ENCODE measurements at regions not wholly inside any gene's neighbourhood (a gene's known extent, or its start where the extent isn't known, plus 50 kb on each side); places are given as distances from the start of the nearest gene placed in this dataset.

DNA sequence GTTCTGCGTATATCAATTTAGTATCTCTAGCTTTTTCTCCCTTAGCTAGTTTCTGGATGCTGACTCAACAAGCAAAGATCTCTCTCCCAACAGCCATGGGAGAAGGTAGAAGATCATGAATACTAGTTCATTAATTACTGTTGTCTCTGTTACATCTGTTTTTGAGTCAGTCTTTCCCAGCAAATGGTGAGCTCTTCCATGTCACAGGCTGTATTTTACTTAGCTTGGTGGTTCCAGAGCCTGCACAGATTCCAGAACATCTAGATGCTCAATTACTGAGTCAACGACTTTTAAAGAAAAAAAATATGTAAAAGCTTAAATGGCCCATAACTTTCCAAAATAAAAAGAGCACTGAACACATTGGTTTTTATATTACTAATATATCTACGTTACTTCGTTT, 307.2 kb downstream of the NSG2 start:
- in situ Hi-C loops (cut with MboI; ENCODE audit: low pct_unique_long_range_greater_than_20kb, low sequenced_read_pairs, unreplicated experiment) = no loop called here
- TF ChIP-seq, protein P1, sequence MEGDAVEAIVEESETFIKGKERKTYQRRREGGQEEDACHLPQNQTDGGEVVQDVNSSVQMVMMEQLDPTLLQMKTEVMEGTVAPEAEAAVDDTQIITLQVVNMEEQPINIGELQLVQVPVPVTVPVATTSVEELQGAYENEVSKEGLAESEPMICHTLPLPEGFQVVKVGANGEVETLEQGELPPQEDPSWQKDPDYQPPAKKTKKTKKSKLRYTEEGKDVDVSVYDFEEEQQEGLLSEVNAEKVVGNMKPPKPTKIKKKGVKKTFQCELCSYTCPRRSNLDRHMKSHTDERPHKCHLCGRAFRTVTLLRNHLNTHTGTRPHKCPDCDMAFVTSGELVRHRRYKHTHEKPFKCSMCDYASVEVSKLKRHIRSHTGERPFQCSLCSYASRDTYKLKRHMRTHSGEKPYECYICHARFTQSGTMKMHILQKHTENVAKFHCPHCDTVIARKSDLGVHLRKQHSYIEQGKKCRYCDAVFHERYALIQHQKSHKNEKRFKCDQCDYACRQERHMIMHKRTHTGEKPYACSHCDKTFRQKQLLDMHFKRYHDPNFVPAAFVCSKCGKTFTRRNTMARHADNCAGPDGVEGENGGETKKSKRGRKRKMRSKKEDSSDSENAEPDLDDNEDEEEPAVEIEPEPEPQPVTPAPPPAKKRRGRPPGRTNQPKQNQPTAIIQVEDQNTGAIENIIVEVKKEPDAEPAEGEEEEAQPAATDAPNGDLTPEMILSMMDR (IDR thresholded peaks at IDR 0.05; ENCODE audit: extremely low read depth, insufficient read depth, missing control alignments) = no peak
- no peak for DNase-seq (ENCODE audit: low spot score)

DNA sequence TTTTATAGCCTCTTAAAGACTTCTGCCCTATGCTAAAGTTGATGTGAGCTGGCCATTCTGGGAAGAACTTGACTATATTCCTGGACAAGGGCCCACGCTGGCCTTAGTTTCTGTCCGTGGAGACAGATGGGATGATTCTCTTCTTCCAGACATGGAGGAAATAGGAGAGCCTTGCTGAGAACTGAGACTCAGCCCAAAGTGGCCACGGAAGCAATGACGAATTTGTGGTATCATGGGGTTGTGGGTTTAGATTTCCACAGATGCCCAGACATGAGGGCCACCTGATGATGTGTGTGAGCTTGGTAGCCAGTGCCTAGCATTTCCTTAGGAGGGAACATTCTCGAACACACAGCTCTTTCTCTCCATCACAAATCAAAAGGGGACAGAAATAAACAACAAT, 309.1 kb downstream of the NSG2 start:
- no peak for DNase-seq (ENCODE audit: low spot score)
- TF ChIP-seq, protein P1 (IDR thresholded peaks at IDR 0.05; ENCODE audit: extremely low read depth, insufficient read depth, missing control alignments) = no peak
- in situ Hi-C loops (cut with MboI; ENCODE audit: low pct_unique_long_range_greater_than_20kb, low sequenced_read_pairs, unreplicated experiment) = no loop called here

DNA sequence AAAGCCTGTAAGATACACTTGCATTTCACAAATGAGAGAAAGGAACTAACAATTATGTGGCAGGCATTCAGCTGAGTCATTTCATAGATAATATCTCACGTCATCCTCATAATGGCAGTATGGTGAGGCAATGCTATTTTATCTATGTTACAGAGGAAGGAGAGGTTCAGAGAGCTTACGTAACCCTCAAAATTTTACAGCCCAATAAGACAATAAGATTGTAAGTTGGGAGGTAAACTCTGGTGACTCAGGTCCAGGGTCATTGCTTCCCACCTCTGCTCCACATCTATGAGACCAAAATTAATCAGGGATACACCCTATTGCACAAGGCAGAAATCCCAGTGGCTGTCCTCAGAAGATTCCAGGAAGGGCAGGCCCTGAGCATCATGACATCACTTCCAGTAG, 309.7 kb downstream of the NSG2 start:
- DNase-seq (ENCODE audit: low spot score) = no peak
- TF ChIP-seq, protein P1 (IDR thresholded peaks at IDR 0.05; ENCODE audit: extremely low read depth, insufficient read depth, missing control alignments) = no peak
- in situ Hi-C loops (cut with MboI; ENCODE audit: low pct_unique_long_range_greater_than_20kb, low sequenced_read_pairs, unreplicated experiment) = no loop called here

DNA sequence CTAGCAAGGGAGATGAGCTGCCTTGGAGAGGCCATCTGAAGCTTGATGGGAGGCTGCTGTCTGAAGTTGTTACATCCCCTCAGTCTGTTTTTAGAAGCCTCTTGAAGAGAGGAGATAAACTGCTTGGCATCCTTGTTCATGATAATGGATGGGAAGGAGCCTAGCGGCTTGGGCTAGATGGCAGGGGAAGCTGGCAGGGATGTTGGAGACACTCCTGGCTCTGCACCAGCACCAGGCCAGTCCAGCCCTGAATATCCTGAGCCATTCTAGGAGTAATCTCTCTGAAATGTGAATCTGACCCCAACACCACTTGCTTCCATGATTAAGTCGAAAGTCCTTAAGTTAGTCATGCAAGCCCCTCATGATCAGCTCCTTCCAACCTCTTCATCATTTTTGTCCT, 310.5 kb downstream of the NSG2 start:
- in situ Hi-C loops (cut with MboI; ENCODE audit: low pct_unique_long_range_greater_than_20kb, low sequenced_read_pairs, unreplicated experiment) = no loop called here
- DNase-seq (ENCODE audit: low spot score) = no peak
- TF ChIP-seq, protein P1 (IDR thresholded peaks at IDR 0.05; ENCODE audit: extremely low read depth, insufficient read depth, missing control alignments) = no peak

DNA sequence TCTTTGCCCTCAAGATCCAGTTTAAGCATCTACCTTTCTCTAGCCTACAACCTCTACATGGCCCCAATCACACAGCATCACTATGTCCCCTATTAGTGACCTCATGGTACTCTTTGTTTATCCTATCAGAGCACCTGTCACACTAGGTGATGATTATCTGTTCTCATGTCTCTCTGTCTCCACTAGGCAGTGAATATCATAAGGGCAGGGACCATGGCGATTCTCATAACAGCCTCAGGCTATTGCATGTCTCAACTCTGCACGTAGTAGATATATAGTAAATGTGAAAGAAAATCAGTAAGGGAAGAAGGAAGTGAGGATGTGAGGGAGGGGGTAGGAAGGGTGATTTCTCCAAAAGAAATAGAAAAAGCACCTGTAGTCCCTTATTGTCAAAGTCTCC, 311.0 kb downstream of the NSG2 start:
- in situ Hi-C loops (cut with MboI; ENCODE audit: low pct_unique_long_range_greater_than_20kb, low sequenced_read_pairs, unreplicated experiment) = no loop called here
- TF ChIP-seq, protein P1 (IDR thresholded peaks at IDR 0.05; ENCODE audit: extremely low read depth, insufficient read depth, missing control alignments) = no peak
- DNase-seq (ENCODE audit: low spot score) = no peak

DNA sequence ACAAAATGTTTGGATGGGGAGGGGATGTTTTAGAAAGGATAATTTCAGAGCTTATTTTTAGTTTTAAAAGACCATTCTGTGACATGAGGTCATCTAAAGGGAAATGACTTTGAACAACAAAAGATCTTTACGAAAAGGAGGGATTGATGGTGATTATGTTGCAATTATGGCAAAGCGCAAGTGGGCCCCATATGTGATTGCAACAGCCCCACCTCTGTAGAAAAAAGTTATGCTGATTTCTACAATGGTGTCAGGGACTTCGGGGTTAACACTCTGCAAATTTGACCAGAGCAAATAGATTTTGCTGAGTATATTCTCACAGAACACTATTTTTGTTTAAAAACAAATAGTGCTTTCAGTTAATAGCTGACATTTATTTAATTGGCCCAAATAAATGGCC, 312.8 kb downstream of the NSG2 start:
- TF ChIP-seq, protein P1 (IDR thresholded peaks at IDR 0.05; ENCODE audit: extremely low read depth, insufficient read depth, missing control alignments) = no peak
- in situ Hi-C loops (cut with MboI; ENCODE audit: low pct_unique_long_range_greater_than_20kb, low sequenced_read_pairs, unreplicated experiment) = no loop called here
- DNase-seq (ENCODE audit: low spot score) = no peak

DNA sequence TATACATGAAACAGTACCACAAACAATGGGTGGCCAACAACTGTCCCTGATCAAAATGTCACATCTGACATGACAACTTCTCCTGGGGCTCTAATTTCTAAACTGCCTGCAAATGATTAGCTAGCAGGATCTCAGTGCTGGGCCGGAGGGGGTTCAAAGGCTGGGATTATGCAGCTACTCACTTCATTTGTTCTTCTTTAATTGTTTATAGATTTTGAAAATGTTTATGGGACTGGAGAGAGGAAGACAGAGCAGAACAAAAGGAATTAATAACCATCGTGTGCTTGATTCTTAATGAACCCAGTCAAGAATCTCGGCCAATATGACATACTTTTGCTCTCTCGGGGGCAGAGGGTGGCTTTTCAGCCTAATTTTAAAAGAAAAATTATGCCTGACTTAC, 313.6 kb downstream of the NSG2 start:
- in situ Hi-C loops (cut with MboI; ENCODE audit: low pct_unique_long_range_greater_than_20kb, low sequenced_read_pairs, unreplicated experiment) = no loop called here
- TF ChIP-seq, protein P1 (IDR thresholded peaks at IDR 0.05; ENCODE audit: extremely low read depth, insufficient read depth, missing control alignments) = no peak

More for the DNA sequence above, 313.6 kb downstream of the NSG2 start:
- DNase-seq (ENCODE audit: low spot score) = no peak
